Stimulated activated CD4-positive, alpha-beta T cell treated with anti-CD3 and anti-CD28 coated beads, Interleukin-2, amount 100 ng/mL, for 24 hours (primary cell): ENCODE measurements at regions not wholly inside any gene's neighbourhood (a gene's known extent, or its start where the extent isn't known, plus 50 kb on each side); places are given as distances from the start of the nearest gene placed in this dataset.
"Not testable (repeated sequence)": the region's sequence is repeated elsewhere in the genome, so short reads cannot be mapped to it uniquely, and the experiment has no call there.

Source experiments
- DNase-seq, 2 donors: peaks; one replicate each; pipeline ENCODE4 v3.0.0-alpha.2; 2020

- no peak for DNase-seq
These were observed 684.0 kb upstream of the AADAT start for GRCh38 chr4:170773709-170774273.

- DNase-seq, result no peak
These were observed 682.7 kb upstream of the AADAT start for GRCh38 chr4:170772429-170772828.

GRCh38 chr4:170770664-170771063 lies 680.9 kb upstream of the AADAT start:
- no peak for DNase-seq

- no peak for DNase-seq
These were observed 680.1 kb upstream of the AADAT start for GRCh38 chr4:170769862-170770261.

GRCh38 chr4:170758988-170759387 lies 669.2 kb upstream of the AADAT start:
- DNase-seq, result no peak

GRCh38 chr4:170750519-170750918 lies 660.8 kb upstream of the AADAT start:
- no peak for DNase-seq

GRCh38 chr4:170748975-170749374 lies 659.2 kb upstream of the AADAT start:
- no peak for DNase-seq

- no peak for DNase-seq
These were observed 653.9 kb upstream of the AADAT start for GRCh38 chr4:170743633-170744032.

- DNase-seq, result no peak
These were observed 652.1 kb upstream of the AADAT start for GRCh38 chr4:170741856-170742255.

- DNase-seq, result no peak
These were observed 647.0 kb upstream of the AADAT start for GRCh38 chr4:170736710-170737109.

- DNase-seq, result no peak
These were observed 640.1 kb upstream of the AADAT start for GRCh38 chr4:170729897-170730296.

- no peak for DNase-seq
These were observed 639.5 kb upstream of the AADAT start for GRCh38 chr4:170729236-170729635.

- DNase-seq, result no peak
These were observed 634.4 kb upstream of the AADAT start for GRCh38 chr4:170724191-170724590.

- DNase-seq, result no peak
These were observed 633.4 kb upstream of the AADAT start for GRCh38 chr4:170723171-170723570.

- no peak for DNase-seq
These were observed 632.1 kb upstream of the AADAT start for GRCh38 chr4:170721812-170722373.

GRCh38 chr4:170716868-170717267 lies 627.1 kb upstream of the AADAT start:
- no peak for DNase-seq

GRCh38 chr4:170705907-170706306 lies 616.2 kb upstream of the AADAT start:
- DNase-seq, result no peak

GRCh38 chr4:170700064-170700463 lies 610.3 kb upstream of the AADAT start:
- DNase-seq, result no peak

- DNase-seq, result no peak
These were observed 608.6 kb upstream of the AADAT start for GRCh38 chr4:170698334-170698733.

GRCh38 chr4:170697845-170698244 lies 608.1 kb upstream of the AADAT start:
- no peak for DNase-seq

- no peak for DNase-seq
These were observed 607.3 kb upstream of the AADAT start for GRCh38 chr4:170697045-170697444.

GRCh38 chr4:170691168-170691567 lies 601.4 kb upstream of the AADAT start:
- no peak for DNase-seq

- DNase-seq, result no peak
These were observed 598.0 kb upstream of the AADAT start for GRCh38 chr4:170687751-170688150.

GRCh38 chr4:170685701-170686100 lies 595.9 kb upstream of the AADAT start:
- DNase-seq, result not testable (repeated sequence)

GRCh38 chr4:170682558-170683294 lies 593.0 kb upstream of the AADAT start:
- no peak for DNase-seq
